WERI-Rb-1 (cell line): ENCODE measurements at regions not wholly inside any gene's neighbourhood (a gene's known extent, or its start where the extent isn't known, plus 50 kb on each side); places are given as distances from the start of the nearest gene placed in this dataset.

Experiments
- DNase-seq: peaks from one replicate; pipeline ENCODE4 v3.0.0-alpha.2; 2020
- H3K27ac ChIP-seq: fragments of 250-450 bp; sonication (Bioruptor Pico); 2 replicates; pipeline ENCODE4 v1.5.1; 2020; ENCODE audit warnings: mild to moderate bottlenecking, moderate library complexity
- H3K27me3 ChIP-seq: fragments of 250-450 bp; sonication (Bioruptor Pico); 2 replicates; pipeline ENCODE4 v1.5.1; 2021; ENCODE audit warnings: mild to moderate bottlenecking, low read depth, moderate library complexity; ENCODE audit not compliant: insufficient read depth, severe bottlenecking
- H3K36me3 ChIP-seq: fragments of 250-450 bp; sonication (Bioruptor Pico); 2 replicates; pipeline ENCODE4 v1.5.1; 2020; ENCODE audit warnings: mild to moderate bottlenecking, moderate library complexity
- H3K4me3 ChIP-seq: 2 replicates; pipeline ENCODE4 v1.5.1; 2011; ENCODE audit warnings: low read depth, mild to moderate bottlenecking, control low read depth, low read length
- H3K9me3 ChIP-seq: fragments of 250-450 bp; sonication (Bioruptor Pico); 2 replicates; pipeline ENCODE4 v1.5.1; 2021; ENCODE audit warnings: mild to moderate bottlenecking, moderate library complexity; ENCODE audit not compliant: severe bottlenecking
- TF ChIP-seq, protein P1 (sequence below): IDR thresholded peaks from 2 replicates; pipeline ENCODE4 v1.5.1; 2011; ENCODE audit warnings: low read depth, mild to moderate bottlenecking, control low read depth, inconsistent platforms, low read length

- H3K9me3 ChIP-seq = no peaks in the 10 kb centered on the region
- H3K27me3 ChIP-seq = no peaks in the 10 kb centered on the region
- no peak overlapping the region for H3K4me3 ChIP-seq
- TF ChIP-seq, protein P1, sequence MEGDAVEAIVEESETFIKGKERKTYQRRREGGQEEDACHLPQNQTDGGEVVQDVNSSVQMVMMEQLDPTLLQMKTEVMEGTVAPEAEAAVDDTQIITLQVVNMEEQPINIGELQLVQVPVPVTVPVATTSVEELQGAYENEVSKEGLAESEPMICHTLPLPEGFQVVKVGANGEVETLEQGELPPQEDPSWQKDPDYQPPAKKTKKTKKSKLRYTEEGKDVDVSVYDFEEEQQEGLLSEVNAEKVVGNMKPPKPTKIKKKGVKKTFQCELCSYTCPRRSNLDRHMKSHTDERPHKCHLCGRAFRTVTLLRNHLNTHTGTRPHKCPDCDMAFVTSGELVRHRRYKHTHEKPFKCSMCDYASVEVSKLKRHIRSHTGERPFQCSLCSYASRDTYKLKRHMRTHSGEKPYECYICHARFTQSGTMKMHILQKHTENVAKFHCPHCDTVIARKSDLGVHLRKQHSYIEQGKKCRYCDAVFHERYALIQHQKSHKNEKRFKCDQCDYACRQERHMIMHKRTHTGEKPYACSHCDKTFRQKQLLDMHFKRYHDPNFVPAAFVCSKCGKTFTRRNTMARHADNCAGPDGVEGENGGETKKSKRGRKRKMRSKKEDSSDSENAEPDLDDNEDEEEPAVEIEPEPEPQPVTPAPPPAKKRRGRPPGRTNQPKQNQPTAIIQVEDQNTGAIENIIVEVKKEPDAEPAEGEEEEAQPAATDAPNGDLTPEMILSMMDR = no peak
- H3K36me3 ChIP-seq = no peaks in the 10 kb centered on the region
- no peak overlapping the region for H3K27ac ChIP-seq
- no peak for DNase-seq
These were observed 61.8 kb upstream of the MED9 start for GRCh38 chr17:17415006-17415405.

- DNase-seq = peak; percentile 26
- H3K27ac ChIP-seq = no peak overlapping the region
- TF ChIP-seq, protein P1 = no peak
These were observed 60.8 kb upstream of the MED9 start for GRCh38 chr17:17416007-17416399.

DNA sequence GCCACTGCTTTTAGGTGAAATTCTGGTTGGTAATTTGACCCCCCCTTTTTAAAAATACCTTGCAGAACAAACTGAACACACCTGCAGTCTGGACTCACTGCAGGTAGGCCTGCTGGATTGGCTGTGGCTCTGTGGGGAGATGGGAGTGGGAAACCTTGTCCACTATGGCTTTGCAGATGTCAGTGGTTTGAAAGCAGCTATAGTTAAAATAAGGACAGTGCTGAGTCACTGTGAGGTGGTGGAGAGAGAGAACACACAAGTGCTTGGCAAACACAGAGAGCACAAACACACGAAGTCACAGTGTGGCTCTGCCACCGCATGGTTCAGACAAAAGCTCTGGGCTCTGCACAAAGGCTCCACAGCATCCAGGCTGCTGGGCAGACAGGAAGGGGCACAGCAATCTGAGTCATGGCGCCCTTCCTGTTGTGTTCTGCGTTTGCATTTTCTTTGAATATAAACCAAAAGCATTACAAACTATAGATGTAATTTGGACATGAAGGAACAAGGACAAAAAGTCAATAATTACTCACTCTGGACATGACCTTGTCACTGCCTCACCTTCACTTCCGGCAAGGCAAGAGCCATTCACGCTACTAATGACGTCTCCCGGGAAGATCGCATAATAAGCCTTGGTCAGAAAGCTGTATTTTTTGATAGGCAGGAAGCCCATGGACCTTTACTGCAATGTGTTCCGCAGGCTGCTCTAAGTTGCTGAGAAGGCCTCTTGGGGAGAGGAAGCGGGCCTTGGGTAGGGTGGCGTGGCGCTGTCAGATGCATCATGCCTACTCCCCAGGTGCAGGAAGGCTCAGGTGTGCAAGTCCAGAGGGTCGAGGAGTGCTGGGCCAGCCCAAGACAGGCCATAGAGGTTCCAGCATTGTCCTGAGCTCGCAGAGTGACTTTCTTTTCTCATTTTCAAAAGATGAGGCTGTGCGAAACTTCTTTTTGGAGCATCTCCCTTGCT lies 60.1 kb upstream of the MED9 start:
- Histone ChIP-seq H3K4me3 (no peak overlapping the region), H3K36me3 (no peaks in the 10 kb centered on the region), H3K27me3 (no peaks in the 10 kb centered on the region), H3K27ac (no peak overlapping the region), H3K9me3 (no peaks in the 10 kb centered on the region)
- no peak for DNase-seq
- TF ChIP-seq, protein P1 = no peak

More at GRCh38 chr17:17416007-17416399, 60.8 kb upstream of the MED9 start:
- no peaks in the 10 kb centered on the region for H3K9me3 ChIP-seq
- no peaks in the 10 kb centered on the region for H3K36me3 ChIP-seq
- no peak overlapping the region for H3K4me3 ChIP-seq
- no peaks in the 10 kb centered on the region for H3K27me3 ChIP-seq

GRCh38 chr17:17417718-17418181 lies 59.0 kb upstream of the MED9 start:
- TF ChIP-seq, protein P1 = no peak
- H3K36me3 ChIP-seq = no peaks in the 10 kb centered on the region
- no peaks in the 10 kb centered on the region for H3K27me3 ChIP-seq
- DNase-seq = no peak
- no peak overlapping the region for H3K27ac ChIP-seq
- no peak overlapping the region for H3K4me3 ChIP-seq
- H3K9me3 ChIP-seq = no peaks in the 10 kb centered on the region

DNA sequence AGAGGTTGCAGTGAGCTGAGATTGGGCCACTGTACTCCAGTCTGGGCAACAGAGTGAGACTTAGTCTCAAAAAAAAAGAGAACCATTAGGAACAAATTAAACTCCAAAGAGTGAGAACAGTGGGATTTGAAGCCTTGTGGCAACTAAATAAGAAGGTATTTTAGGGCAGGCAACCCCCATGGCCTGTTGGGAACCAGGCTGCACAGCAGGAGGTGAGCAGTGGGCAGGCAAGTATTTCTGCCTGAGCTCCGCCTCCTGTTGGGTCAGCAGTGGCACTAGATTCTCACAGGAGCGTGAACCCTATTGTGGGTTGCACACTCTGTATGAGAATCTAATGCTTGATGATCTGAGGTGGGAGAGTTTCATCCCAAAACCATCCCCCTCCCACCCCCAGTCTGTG lies 57.6 kb upstream of the MED9 start:
- DNase-seq = no peak
- H3K9me3 ChIP-seq = peaks cover 7% of the 10 kb centered on the region
- H3K27me3 ChIP-seq = no peaks in the 10 kb centered on the region
- H3K36me3 ChIP-seq = no peaks in the 10 kb centered on the region
- H3K27ac ChIP-seq = no peak overlapping the region
- TF ChIP-seq, protein P1 = no peak
- no peak overlapping the region for H3K4me3 ChIP-seq
